Tibial nerve (tissue), 3 donors: ENCODE measurements at regions not wholly inside any gene's neighbourhood (a gene's known extent, or its start where the extent isn't known, plus 50 kb on each side); places are given as distances from the start of the nearest gene placed in this dataset.

Experiments
- CTCF ChIP-seq, 5 experiments: fragments of 200-600 bp in 3 of 5; fragments of 450-650 bp in 2 of 5; sonication (generic) in 3 of 5; IDR thresholded peaks; one replicate each; pipeline ENCODE4 v1.5.1; 2016 to 2019; ENCODE audit warnings: antibody characterized with exemption in 5 of 5, mild to moderate bottlenecking in 3 of 5, moderate library complexity in 2 of 5
- POLR2A ChIP-seq, 2 donors: fragments of 450-650 bp; IDR thresholded peaks; one replicate each; pipeline ENCODE4 v1.6.1; 2017; ENCODE audit warnings: antibody characterized with exemption in 2 of 2, mild to moderate bottlenecking in 2 of 2, moderate library complexity in 2 of 2

- TF ChIP-seq CTCF (IDR thresholded peaks at IDR 0.05) (no peak), POLR2A (IDR thresholded peaks at IDR 0.05) (no peak)
These were observed 122.4 kb upstream of the CDH7 start for GRCh38 chr18:65628390-65628789.
